GM21447 (cell line): ENCODE measurements at regions not wholly inside any gene's neighbourhood (a gene's known extent, or its start where the extent isn't known, plus 50 kb on each side); places are given as distances from the start of the nearest gene placed in this dataset.

Experiments
- ATAC-seq: cut with Tn5 transposase; IDR thresholded peaks from one replicate; pipeline ENCODE4 v1.9.1; 2021; ENCODE audit not compliant: unreplicated experiment

DNA sequence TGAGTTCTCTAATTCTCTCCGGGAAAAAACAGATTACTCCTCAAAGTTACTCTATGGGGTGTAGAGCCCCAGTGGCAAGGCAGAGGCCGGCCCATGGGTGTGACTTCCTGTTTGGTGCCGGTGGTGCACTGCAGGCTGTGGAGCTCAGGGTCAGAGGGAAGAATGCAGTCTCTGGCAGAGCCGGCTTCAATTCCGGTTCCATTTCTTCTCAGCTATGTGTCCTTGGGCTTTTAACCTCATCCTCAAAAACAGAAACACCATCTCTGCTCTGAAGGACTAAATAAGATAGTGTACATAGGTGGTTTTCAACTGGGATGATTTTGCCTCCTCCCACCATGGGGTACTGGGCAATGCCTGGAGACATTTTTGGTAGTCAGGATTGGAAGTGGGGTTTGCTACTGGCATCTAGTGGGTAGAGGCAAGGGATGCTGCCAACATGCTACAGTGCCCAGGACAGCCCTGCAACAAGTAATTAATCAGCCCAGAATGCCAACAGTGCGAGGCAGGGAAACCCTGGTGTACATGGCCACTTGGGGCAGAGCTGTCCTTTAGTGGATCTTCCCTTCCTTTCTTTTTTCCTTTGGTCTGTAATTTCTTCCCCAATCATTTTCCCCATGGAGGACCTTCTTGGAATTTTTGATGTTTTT, 81.2 kb downstream of the INSIG2 start:
- peak; percentile 88 for ATAC-seq

GRCh38 chr2:118168615-118169014, 80.3 kb downstream of the INSIG2 start:
- ATAC-seq, result no peak

- no peak for ATAC-seq
These were observed 78.8 kb downstream of the INSIG2 start for GRCh38 chr2:118167026-118167425.

DNA sequence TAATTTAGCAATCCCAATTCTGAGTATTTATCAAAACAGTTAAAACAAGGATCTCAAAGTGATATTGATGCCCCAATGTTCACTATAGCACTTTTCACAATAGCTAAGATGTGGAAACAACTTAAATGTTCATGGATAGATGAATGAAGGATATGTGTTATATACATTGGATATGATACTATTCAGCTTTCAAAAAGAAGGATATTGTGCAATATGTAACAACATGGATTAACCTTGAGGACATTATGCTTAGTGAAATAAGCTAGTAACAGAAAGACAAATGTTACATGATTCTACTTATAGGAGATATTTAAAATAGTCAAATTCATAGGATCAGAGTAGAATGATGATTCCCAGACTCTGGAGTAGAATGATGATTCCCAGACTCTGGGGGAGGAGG, 78.0 kb downstream of the INSIG2 start:
- no peak for ATAC-seq

DNA sequence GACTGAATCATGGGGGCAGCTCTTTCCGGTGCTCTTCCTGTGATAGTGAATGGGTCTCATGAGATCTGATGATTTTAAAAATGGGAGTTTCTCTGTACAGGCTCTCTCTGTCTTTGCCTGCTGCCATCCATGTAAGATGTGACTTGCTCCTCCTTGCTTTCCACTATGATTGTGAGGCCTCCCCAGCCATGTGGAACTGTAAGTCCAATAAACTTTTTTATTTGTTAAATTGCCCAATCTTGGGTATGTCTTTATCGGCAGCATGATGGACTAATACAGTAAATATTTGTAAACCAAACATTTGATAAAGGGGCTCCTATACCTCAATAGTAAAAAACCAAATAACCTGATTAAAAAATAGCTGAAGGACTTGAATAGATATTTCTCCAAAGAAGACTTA, 77.3 kb downstream of the INSIG2 start:
- no peak for ATAC-seq
